Vagina (tissue), 2 donors: ENCODE measurements at regions not wholly inside any gene's neighbourhood (a gene's known extent, or its start where the extent isn't known, plus 50 kb on each side); places are given as distances from the start of the nearest gene placed in this dataset.

Experiments
- CTCF ChIP-seq, 3 experiments: fragments of 450-650 bp in 2 of 3; fragments of 200-600 bp in 1 of 3; sonication (generic) in 1 of 3; IDR thresholded peaks; one replicate each; pipeline ENCODE4 v1.5.1; 2017 to 2019; ENCODE audit warnings: antibody characterized with exemption in 3 of 3, mild to moderate bottlenecking in 2 of 3, moderate library complexity in 2 of 3
- POLR2A ChIP-seq, 2 donors: fragments of 450-650 bp; IDR thresholded peaks; one replicate each; pipeline ENCODE4 v1.6.1; 2017; ENCODE audit warnings: antibody characterized with exemption in 2 of 2, mild to moderate bottlenecking in 2 of 2, moderate library complexity in 2 of 2

GRCh38 chr15:95761501-95762165 is 568.9 kb upstream of the NR2F2 start:
- no peak for TF ChIP-seq CTCF (IDR thresholded peaks at IDR 0.05)
- no peak for TF ChIP-seq POLR2A (IDR thresholded peaks at IDR 0.05)
